ENCODE measurements at regions not wholly inside any gene's neighbourhood (a gene's known extent, or its start where the extent isn't known, plus 50 kb on each side); places are given as distances from the start of the nearest gene placed in this dataset.
A peak's percentile ranks its signal among the peaks of the same experiment; 100 is the strongest.

GRCh38 chr12:13770576-13770975 lies 210.8 kb downstream of the GRIN2B start:
- Histone ChIP-seq H3K27ac (no peak overlapping the region), H3K79me2 (no peaks in the 10 kb centered on the region), H2AFZ (no peak overlapping the region), H3K9me2 (replicated peaks; ENCODE audit: insufficient read depth) (no peaks in the 10 kb centered on the region), H3K4me2 (no peak overlapping the region), H4K20me1 (ENCODE audit: insufficient read depth, poor library complexity, severe bottlenecking) (no peaks in the 10 kb centered on the region), H3K9me3 (ENCODE audit: low read depth) (no peaks in the 10 kb centered on the region), H3K27me3 (no peaks in the 10 kb centered on the region), H3K4me3 (no peak overlapping the region), H3K36me3 (replicated peaks; ENCODE audit: insufficient read depth, low read depth) (no peaks in the 10 kb centered on the region), H3K4me1 (ENCODE audit: insufficient read depth) (no peaks in the 10 kb centered on the region)
- TF ChIP-seq EZH2phosphoT487 (IDR thresholded peaks at IDR 0.05; ENCODE audit: low read depth, severe bottlenecking, unreplicated experiment) (no peak), EZH2 (IDR thresholded peaks at IDR 0.05; ENCODE audit: borderline replicate concordance) (no peak), CTCF (IDR thresholded peaks at IDR 0.05; ENCODE audit: poor library complexity) (no peak)
- DNase-seq (ENCODE audit: low spot score): no peak
- 73% methylated on average over 3 of the region's 3 CpGs for WGBS (ENCODE audit: low lambda C conversion rate, missing lambda C conversion rate)

- H3K36me3 ChIP-seq (replicated peaks; ENCODE audit: insufficient read depth, low read depth): no peaks in the 10 kb centered on the region
- TF ChIP-seq CTCF (IDR thresholded peaks at IDR 0.05; ENCODE audit: poor library complexity) (no peak), EZH2 (IDR thresholded peaks at IDR 0.05; ENCODE audit: borderline replicate concordance) (no peak), EZH2phosphoT487 (IDR thresholded peaks at IDR 0.05; ENCODE audit: low read depth, severe bottlenecking, unreplicated experiment) (no peak)
- DNase-seq (ENCODE audit: low spot score): no peak
- H3K27me3 ChIP-seq: no peaks in the 10 kb centered on the region
- H4K20me1 ChIP-seq (ENCODE audit: insufficient read depth, poor library complexity, severe bottlenecking): no peaks in the 10 kb centered on the region
- H3K4me2 ChIP-seq: no peak overlapping the region
- H3K79me2 ChIP-seq: no peaks in the 10 kb centered on the region
- no peak overlapping the region for H3K27ac ChIP-seq
- no peak overlapping the region for H2AFZ ChIP-seq
- H3K4me1 ChIP-seq (ENCODE audit: insufficient read depth): no peaks in the 10 kb centered on the region
- H3K4me3 ChIP-seq: no peak overlapping the region
- no peaks in the 10 kb centered on the region for H3K9me3 ChIP-seq (ENCODE audit: low read depth)
- H3K9me2 ChIP-seq (replicated peaks; ENCODE audit: insufficient read depth): no peaks in the 10 kb centered on the region
Observed at GRCh38 chr12:13769966-13770365, 211.4 kb downstream of the GRIN2B start.

- Histone ChIP-seq H3K27ac (no peak overlapping the region), H3K4me3 (no peak overlapping the region), H3K9me2 (replicated peaks; ENCODE audit: insufficient read depth) (no peaks in the 10 kb centered on the region), H3K36me3 (replicated peaks; ENCODE audit: insufficient read depth, low read depth) (no peaks in the 10 kb centered on the region), H4K20me1 (ENCODE audit: insufficient read depth, poor library complexity, severe bottlenecking) (no peaks in the 10 kb centered on the region), H3K4me1 (ENCODE audit: insufficient read depth) (no peaks in the 10 kb centered on the region), H3K9me3 (ENCODE audit: low read depth) (no peaks in the 10 kb centered on the region), H2AFZ (no peak overlapping the region), H3K4me2 (no peak overlapping the region), H3K27me3 (no peaks in the 10 kb centered on the region), H3K79me2 (no peaks in the 10 kb centered on the region)
- TF ChIP-seq CTCF (IDR thresholded peaks at IDR 0.05; ENCODE audit: poor library complexity): no peak
- TF ChIP-seq EZH2phosphoT487 (IDR thresholded peaks at IDR 0.05; ENCODE audit: low read depth, severe bottlenecking, unreplicated experiment): no peak
- no peak for TF ChIP-seq EZH2 (IDR thresholded peaks at IDR 0.05; ENCODE audit: borderline replicate concordance)
- DNase-seq (ENCODE audit: low spot score): no peak
- WGBS (ENCODE audit: low lambda C conversion rate, missing lambda C conversion rate): 94% methylated on average over 4 of the region's 4 CpGs
Observed at GRCh38 chr12:13769273-13769672, 212.1 kb downstream of the GRIN2B start.

- Histone ChIP-seq H4K20me1 (ENCODE audit: insufficient read depth, poor library complexity, severe bottlenecking) (no peaks in the 10 kb centered on the region), H3K27ac (no peak overlapping the region), H3K9me3 (ENCODE audit: low read depth) (no peaks in the 10 kb centered on the region), H3K9me2 (replicated peaks; ENCODE audit: insufficient read depth) (no peaks in the 10 kb centered on the region), H3K4me3 (no peak overlapping the region), H3K36me3 (replicated peaks; ENCODE audit: insufficient read depth, low read depth) (no peaks in the 10 kb centered on the region), H3K4me2 (no peak overlapping the region), H3K4me1 (ENCODE audit: insufficient read depth) (no peaks in the 10 kb centered on the region), H3K79me2 (no peaks in the 10 kb centered on the region), H2AFZ (no peak overlapping the region), H3K27me3 (peaks cover 5% of the 10 kb centered on the region)
- peak; percentile 26 for DNase-seq (ENCODE audit: low spot score)
- 71% methylated on average over 6 of the region's 6 CpGs for WGBS (ENCODE audit: low lambda C conversion rate, missing lambda C conversion rate)
- TF ChIP-seq CTCF (IDR thresholded peaks at IDR 0.05; ENCODE audit: poor library complexity): no peak
- no peak for TF ChIP-seq EZH2phosphoT487 (IDR thresholded peaks at IDR 0.05; ENCODE audit: low read depth, severe bottlenecking, unreplicated experiment)
- TF ChIP-seq EZH2 (IDR thresholded peaks at IDR 0.05; ENCODE audit: borderline replicate concordance): no peak
Observed at GRCh38 chr12:13764748-13765147, 216.7 kb downstream of the GRIN2B start.
